OCI-LY3 (cell line): ENCODE measurements at regions not wholly inside any gene's neighbourhood (a gene's known extent, or its start where the extent isn't known, plus 50 kb on each side); places are given as distances from the start of the nearest gene placed in this dataset.

Experiments used
- CTCF ChIP-seq: fragments of 200-600, 300-600 bp; sonication (generic); IDR thresholded peaks from 2 replicates; pipeline ENCODE4 v1.5.1; 2014; ENCODE audit warnings: antibody characterized with exemption, low read length, low read depth
- EZH2phosphoT487 ChIP-seq: fragments of 200-600 bp; shearing (Covaris generic); IDR thresholded peaks from 2 replicates; pipeline ENCODE4 v1.6.1; 2018; ENCODE audit warnings: antibody characterized with exemption, mixed run types, low read depth

- TF ChIP-seq CTCF: no peak
- TF ChIP-seq EZH2phosphoT487: no peak
Measured at GRCh38 chr3:22939349-22939748, 263.8 kb upstream of the UBE2E2 start.
